ENCODE measurements at regions not wholly inside any gene's neighbourhood (a gene's known extent, or its start where the extent isn't known, plus 50 kb on each side); places are given as distances from the start of the nearest gene placed in this dataset.
A peak's percentile ranks its signal among the peaks of the same experiment; 100 is the strongest.

DNA sequence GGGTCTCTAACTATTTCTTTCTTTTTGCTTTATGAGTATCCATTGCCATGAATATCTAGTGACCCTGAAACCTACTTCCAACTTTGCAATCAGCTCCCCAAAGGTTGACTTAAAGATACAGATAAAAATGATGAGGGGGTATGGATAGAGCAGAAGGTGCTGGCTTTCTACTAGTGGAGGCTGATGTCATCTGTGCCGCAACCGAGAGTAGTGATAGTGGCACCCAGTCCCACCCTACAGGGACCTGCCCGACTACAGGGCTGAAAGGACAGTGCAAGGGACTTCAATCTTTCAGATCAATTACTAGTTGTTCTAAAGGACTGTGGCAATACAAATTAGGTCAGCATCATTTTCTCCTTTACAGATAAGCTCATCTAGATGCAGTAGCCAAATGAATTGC, 806.0 kb downstream of the VRK1 start:
- no peak for DNase-seq
- intact Hi-C loops (cut with DNase I), result no loop called here
- no peak for ATAC-seq (ENCODE audit: poor library complexity)

DNA sequence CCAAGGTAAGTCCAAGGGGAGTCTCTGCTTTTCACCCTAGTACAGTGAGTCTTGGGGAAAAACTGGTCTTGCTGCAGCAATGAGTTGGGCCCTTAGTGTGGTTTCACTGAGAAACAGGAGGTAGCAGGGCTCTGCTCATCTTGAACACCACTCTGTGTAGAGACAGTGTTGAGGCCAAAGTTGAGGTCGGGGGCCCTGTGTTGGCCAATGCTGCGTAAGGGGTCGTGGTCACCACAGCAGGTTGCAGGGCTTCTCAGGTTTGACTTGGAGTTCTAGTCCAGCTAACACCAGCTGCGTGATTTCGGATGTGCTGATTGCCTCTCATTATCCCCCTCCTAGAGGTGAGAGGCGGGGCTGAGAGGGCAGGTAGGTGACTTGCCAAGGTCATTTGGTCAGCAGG, 807.5 kb downstream of the VRK1 start:
- intact Hi-C loops (cut with DNase I), result no loop called here
- DNase-seq (no peak), ATAC-seq (ENCODE audit: poor library complexity) (no peak)

DNA sequence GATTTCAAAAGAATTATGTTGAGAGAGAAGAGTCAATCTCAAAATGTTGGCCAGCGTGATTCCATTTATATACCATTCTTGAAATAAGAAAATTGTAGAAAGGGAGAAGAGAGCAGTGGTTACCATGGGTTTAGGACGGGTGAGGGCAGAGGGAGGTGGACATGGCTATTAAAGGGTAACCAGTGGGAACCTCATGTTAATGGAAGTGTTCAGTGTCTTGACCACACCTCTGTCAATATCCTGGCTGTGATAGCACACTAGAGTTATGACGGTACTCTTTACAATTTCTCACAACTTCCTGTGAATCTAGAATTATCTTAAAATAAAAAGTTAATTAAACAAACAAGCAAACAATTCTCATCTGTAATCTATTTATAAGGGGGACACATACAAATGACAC, 821.2 kb downstream of the VRK1 start:
- intact Hi-C loops (cut with DNase I), result no loop called here
- ATAC-seq (ENCODE audit: poor library complexity) (no peak), DNase-seq (no peak)

DNA sequence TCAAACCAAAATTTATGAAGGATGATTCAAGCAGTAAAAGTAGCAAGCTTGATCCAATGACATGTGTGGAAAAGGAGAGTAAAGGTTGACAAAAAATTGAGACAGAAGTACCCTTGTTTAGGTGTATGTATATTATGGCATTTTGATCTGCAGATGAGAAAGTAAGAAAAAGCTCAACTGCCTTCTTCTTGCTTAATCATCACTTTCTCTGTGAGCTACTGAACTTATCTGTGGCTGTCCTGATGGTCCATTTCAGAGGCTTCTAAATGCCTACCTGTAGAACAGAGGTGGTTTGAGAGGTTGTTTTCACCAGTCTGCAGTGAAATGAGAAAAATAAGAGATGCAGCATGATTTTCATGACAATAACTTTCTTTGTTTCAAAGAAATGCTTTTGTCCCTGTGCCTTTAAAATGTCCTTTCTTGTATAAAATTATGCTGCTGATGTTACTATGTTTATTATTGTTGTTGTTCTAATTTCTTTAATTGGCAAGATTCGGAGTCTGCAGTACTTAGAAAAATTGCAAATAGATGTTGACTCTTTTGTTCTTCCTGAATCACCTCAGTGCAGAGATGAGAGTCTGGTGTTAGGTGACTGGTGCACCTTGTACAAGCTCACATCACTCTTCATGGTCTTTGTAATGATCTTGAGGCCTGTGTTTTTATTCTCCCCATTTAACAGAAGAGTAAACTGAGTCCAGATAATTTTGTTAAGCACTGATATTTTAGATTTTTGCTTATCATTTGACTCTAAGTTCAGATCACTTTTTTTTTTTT, 821.9 kb downstream of the VRK1 start:
- ATAC-seq (ENCODE audit: poor library complexity), result no peak
- intact Hi-C loops (cut with DNase I), result no loop called here
- no peak for DNase-seq

DNA sequence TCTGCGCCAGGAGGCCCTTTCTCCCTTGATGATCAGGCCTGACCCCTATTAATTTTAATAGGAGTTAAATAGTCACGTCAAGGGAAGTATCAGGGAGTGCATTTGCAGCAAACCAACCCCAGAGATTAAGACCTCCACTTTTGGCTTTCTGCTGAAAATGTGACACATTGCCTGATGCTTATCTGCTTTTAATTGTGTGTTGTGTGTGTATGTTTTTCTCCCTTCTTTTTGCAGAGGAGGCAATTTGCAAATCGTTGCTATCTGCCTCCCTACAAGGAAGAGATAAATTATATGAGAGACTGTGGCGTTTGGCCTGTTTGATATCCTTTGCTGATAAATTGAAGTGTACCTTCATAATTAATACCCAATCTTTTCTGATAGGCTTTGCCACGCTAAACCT, 822.9 kb downstream of the VRK1 start:
- no peak for ATAC-seq (ENCODE audit: poor library complexity)
- intact Hi-C loops (cut with DNase I), result no loop called here
- DNase-seq, result no peak

DNA sequence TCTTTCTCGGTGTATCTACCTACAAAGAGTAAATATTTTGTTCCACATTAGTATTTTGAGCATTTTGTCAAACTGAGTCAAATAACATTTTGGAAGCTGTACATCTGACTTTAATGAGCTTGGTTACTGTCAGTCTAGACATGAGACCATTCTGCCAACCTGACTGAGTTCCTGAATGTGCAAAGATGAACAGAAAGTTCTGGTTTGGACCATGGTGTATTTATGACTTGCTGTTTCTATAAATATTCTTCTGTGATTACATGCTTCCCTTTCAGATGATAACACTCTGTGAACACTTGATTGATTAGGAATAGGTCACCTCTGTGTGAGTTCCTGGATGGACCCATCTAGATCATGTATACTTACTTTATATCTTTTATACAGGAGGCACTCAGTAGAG, 827.8 kb downstream of the VRK1 start:
- DNase-seq, result no peak
- ATAC-seq (ENCODE audit: poor library complexity), result no peak
- intact Hi-C loops (cut with DNase I), result no loop called here

DNA sequence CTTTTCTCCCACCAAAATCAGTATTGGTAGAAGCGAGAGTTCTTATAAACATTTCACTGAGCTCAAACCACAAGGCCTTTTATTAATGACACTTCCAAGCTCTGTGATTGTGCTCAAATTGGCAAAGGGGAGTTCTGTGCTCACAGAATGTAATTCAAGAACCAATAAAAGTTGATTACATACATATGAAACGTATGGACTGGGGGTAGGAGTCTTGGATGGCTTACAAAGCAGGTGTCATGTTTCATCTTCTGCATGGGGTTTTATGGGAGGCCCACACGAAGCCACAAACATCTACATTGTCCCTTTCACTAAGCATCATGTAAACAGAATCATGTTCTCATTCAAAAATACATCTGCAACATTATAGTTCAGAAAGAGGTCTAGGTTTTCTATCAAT, 828.3 kb downstream of the VRK1 start:
- DNase-seq (no peak), ATAC-seq (ENCODE audit: poor library complexity) (no peak)
- intact Hi-C loops (cut with DNase I), result no loop called here

DNA sequence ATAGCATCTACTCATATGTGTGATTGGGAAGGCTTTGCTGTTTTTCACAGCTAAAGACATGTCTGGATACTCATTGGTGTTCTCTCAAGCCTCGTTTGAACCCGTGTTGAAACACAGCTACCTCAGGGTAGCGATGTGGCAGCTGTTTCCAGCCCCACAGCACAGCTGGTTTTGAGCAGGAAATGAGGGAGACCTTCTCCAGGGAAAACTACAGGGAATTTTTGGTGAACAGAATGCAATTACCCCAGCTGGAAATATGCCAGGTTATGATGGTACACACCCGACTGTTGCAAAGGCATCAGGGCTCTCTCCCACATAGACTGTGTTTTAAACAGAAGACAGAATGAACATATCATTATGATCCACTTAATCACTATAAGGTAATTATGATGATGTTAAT, 828.9 kb downstream of the VRK1 start:
- intact Hi-C loops (cut with DNase I), result no loop called here
- no peak for ATAC-seq (ENCODE audit: poor library complexity)
- no peak for DNase-seq

DNA sequence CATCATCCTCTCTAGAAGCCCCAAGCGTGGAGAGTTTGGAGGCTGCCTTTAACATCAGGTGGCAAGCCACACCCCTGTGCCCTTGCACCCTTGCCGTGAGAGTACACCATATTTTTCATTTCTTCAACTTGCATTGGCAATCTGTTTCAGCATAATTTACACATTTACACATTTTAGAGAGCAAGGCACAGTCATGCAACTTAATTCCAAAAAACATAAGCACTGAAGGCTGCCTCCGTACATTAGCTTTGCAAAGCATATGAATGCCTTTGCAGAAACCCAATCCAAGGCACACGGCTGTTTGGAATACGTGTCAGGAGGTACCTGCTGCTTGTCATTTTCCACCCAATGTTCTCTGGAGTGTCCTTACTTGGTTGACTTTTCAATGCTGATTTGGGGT, 833.1 kb downstream of the VRK1 start:
- DNase-seq (no peak), ATAC-seq (ENCODE audit: poor library complexity) (no peak)
- intact Hi-C loops (cut with DNase I), result no loop called here

DNA sequence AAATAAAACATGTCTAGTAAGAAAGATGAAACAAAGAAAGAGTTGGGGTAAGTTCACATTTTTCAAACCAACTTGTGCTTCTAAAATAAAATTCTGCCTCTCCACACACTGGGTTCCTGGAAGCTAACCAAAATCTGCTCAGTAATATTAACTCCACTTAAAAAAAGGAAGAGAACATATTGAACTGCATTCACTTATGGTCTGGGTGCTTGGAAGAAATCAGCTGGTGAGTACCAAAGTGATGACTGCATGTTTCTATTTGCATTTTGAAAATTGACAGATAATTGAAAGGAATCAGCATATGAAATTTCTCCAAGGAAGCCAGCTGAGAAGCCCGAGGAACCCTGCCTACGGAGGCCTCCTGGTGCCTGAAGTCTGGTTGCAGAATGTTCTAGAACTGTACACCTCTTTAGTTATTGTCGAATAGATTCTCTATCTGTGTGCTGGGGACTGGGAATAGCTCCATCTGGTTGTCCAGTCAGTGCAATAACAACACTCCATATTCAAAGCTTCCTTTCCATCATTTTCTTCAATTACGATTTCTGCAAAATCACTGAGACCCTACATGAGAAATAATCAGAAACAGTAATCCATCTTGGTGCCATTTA, 836.1 kb downstream of the VRK1 start:
- no peak for DNase-seq
- ATAC-seq (ENCODE audit: poor library complexity), result no peak
- intact Hi-C loops (cut with DNase I), result no loop called here

DNA sequence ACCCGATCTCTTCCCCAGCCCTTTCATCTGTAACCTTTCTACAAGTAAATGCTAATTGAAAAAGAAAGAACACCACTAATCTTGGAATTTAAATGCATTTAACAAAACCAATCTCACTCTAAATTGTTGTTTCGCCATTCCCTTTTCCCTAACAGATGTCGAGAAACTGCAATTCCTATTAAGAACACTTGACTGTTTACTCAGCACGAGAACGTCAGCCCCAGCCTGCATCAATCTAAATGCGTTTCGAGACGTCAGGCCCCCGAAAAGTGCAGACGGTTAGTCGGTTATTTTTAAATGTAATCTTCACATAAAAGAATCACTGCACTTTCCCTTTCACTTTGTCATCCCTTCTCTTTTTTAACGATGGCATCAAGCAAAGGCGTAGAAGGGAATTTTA, 837.6 kb downstream of the VRK1 start:
- DNase-seq (no peak), ATAC-seq (ENCODE audit: poor library complexity) (no peak)
- intact Hi-C loops (cut with DNase I), result no loop called here

DNA sequence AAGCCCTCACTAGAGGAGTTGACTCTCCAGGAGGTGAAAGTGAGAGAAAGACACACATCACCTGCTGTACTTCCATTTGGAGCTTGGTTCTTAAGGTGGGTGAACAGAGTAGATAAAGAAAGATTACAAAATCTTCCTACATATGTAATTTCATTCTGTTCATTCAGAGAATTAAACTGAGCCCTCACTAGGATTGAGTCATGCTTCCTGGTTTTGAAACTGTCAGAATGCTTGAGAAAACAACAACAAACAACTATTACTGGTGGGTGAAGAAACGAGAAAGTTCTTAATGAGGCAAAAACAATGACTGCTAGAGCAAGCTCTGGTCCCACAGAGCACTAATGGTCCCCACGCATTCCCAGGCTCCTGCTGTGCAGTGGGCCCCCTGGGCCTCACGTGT, 841.7 kb downstream of the VRK1 start:
- intact Hi-C loops (cut with DNase I), result no loop called here
- ATAC-seq (ENCODE audit: poor library complexity) (no peak), DNase-seq (no peak)

DNA sequence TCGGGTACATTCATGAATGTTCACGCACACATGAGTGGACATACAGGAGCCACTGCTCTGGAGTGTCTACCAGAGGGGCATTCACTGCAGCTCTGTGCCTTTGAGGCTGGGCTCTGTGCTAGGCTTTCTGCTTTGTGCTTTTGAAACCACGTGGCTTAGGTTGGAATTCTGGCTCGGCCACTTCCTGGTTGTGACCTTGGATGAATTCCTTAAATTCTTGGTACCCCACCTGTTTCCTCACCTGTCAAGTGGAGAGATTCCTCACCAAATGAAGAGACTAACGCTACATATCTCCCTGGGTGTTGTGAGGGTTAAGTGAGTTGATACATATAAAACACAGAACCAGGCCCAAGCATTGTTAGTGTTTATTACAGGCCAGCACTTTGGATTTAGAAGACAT, 842.8 kb downstream of the VRK1 start:
- intact Hi-C loops (cut with DNase I), result no loop called here
- DNase-seq, result no peak
- ATAC-seq (ENCODE audit: poor library complexity), result no peak

DNA sequence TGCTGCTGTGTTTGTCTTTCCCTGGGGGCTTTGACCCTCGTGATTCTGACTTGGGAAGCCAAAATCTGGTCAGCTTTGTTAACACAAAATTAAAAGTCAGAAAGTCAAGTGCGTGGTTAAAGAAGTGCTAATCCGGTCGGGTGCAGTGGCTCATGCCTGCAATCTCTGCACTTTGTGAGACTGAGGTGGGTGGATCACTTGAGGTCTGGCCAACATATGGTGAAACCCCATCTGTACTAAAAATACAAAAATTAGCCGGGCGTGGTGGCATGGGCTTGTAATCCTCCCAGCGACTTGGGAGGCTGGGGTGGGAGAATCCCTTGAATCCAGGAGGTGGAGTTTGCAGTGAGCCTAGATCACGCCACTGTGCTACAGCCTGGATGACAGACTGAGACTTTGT, 844.6 kb downstream of the VRK1 start:
- no peak for ATAC-seq (ENCODE audit: poor library complexity)
- intact Hi-C loops (cut with DNase I), result no loop called here
- DNase-seq, result no peak

DNA sequence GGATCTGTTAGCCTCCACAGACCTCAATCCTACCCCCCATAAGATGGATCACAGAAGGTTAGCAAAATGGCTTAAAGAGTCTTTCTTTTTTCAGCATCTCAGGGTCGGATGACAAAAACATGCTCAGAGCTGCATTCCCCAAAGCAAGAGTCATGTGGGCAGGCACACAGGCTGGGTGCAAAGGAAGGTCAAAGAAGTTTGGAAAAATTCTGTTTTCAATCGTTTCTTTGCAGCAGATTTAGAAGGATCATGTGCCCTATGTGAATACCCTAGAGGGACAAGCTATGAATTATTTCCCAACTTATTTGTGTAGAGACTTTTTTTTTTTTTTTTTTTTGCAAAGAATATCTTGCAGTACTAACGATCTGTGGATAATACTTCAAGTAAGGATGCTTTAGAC, 845.4 kb downstream of the VRK1 start:
- intact Hi-C loops (cut with DNase I), result no loop called here
- ATAC-seq (ENCODE audit: poor library complexity), result no peak
- DNase-seq, result no peak

DNA sequence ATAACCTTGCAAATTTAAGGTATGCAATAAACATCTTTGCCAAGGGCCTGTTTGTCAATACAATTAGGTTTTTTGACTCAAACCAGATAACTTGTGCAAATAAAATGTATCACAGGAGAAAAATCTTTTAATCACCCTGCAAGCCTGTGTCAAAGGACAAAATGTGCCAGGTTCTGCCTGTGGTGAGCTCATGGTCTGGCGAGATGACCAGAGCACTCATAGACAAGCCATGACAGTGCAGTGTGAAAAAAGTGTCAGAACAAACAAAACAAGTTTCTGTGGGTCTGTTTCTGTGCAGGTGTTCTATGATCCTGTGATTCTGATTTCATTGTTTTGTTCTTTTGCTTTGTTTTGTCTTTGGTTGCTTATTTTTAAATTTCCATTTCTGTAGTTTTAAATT, 847.2 kb downstream of the VRK1 start:
- DNase-seq (no peak), ATAC-seq (ENCODE audit: poor library complexity) (no peak)
- intact Hi-C loops (cut with DNase I), result no loop called here

DNA sequence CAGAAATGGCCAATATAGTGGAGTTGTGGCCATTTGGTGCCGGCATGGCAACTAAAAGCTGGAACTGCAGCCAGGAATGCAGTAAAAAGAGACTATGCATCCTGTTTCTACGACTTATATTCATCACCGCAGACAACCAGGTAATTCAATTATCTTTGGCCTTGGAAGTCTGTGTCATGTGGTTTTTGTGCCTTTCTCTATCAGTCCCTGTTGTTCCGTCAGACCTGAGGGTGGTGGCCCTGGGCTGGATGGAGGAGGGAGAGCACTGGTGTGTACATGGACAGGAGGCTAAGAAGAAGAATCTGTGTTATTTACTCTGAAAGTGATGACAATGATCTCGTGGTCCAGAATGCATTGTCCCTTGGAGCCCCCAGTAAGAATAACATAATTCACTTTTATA, 852.6 kb downstream of the VRK1 start:
- DNase-seq (no peak), ATAC-seq (ENCODE audit: poor library complexity) (no peak)
- intact Hi-C loops (cut with DNase I), result no loop called here

DNA sequence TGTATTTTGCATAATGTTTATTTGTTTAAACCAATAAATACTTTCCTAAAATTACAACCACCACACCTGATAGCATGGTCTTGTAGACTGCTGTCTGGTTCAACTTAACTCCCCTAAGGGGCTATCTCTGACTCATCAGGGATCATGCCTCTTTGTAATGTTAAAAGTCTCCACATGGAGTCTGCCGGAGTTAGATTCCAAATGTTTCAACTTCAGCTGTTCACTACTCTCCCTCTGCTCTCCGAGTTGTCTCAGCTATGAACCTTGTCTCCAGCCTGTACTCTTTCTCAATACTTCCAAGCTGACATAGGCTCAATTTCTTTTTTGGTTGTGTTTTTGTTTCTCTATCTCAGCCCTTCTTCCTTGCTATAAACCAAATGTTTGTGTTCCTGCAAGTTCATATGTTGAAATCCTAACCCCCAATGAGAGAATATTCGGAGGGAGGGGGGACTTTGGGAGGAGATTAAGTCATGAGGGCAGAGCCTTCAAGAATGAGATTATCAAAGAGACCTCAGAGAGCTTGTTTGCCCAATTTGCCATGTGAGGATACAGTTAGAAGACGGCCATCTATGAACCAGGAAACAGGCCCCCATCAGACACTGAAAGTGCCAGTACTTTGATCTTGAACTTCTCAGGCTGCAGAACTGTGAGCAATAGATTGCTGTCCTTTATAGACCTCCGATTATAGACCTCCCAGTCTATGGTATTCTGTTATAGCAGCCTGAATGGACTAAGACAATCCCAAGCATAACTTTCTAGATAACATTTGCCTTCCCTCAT, 858.2 kb downstream of the VRK1 start:
- peak; percentile 69 for ATAC-seq (ENCODE audit: poor library complexity)
- no peak for DNase-seq
- intact Hi-C loops (cut with DNase I), result no loop called here

DNA sequence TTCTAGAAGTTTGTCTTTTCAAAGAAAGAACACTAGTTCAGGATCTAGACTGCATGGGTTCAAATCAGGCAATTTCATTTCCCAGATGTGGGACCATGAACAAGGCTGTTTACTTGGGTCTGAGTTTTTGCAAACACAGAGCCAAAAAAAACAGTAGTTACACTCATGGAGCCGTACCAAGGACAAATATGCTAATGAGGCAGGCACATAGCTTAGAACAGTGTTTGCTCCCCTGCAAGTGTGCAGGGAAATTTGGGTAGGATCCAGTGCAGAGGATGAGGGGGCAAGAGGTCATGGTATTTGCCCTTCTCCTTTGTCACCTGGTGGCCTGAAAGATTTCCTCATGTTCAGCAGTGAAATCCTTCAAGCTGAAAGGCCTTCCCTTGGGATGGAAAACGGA, 860.4 kb downstream of the VRK1 start:
- intact Hi-C loops (cut with DNase I), result no loop called here
- no peak for DNase-seq
- peak; percentile 66 for ATAC-seq (ENCODE audit: poor library complexity)

DNA sequence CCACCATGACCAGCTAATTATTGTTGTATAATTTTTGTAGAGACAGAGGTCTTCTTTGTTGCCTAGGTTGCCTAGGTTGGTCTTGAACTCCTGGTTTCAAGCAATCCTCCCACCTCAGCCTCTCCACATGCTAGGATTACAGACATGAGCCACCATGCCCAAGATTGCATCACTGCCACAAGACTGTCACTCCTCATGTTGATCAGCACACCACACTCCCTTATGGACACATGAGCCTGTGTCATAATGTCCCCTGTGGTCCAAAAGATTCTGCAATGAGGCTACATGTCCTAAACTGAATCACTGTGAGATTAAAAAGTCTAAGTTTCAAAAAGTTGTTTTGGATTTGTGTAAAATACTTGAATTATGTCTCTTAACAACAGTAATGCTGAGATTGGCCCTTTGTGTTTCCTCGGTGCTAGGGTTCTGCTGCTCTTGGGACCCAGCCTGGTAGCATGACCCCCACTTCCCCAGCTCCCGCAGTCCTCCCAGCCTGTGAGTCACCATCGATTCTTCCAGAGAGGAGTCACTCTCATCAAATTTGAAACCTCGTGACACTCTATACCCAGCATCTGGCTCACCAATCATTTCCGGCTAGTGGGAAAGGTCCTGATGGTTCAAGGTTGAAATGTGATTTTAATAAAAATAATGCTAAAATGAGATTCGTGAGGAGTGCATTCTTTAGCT, 890.9 kb downstream of the VRK1 start:
- intact Hi-C loops (cut with DNase I), result no loop called here
- ATAC-seq (ENCODE audit: poor library complexity), result no peak
- DNase-seq, result no peak
